Gastrocnemius medialis (tissue), 4 donors: ENCODE measurements at regions not wholly inside any gene's neighbourhood (a gene's known extent, or its start where the extent isn't known, plus 50 kb on each side); places are given as distances from the start of the nearest gene placed in this dataset.

ENCODE experiments used
- CTCF ChIP-seq, 5 experiments: fragments of 450-650 bp in 3 of 5; fragments of 200-600 bp in 2 of 5; sonication (generic) in 2 of 5; IDR thresholded peaks in 4 of 5; conservative IDR thresholded peaks in 1 of 5; 1 replicate in 4 of 5; 2 replicates in 1 of 5; pipeline ENCODE4 v1.5.1; 2016 to 2019; ENCODE audit warnings: antibody characterized with exemption in 5 of 5, mild to moderate bottlenecking in 3 of 5, moderate library complexity in 3 of 5
- POLR2A ChIP-seq, 2 donors: fragments of 450-650 bp; IDR thresholded peaks; one replicate each; pipeline ENCODE4 v1.6.1; 2017; ENCODE audit warnings: antibody characterized with exemption in 2 of 2, mild to moderate bottlenecking in 2 of 2, moderate library complexity in 2 of 2

- no peak for TF ChIP-seq CTCF (IDR thresholded peaks at IDR 0.05 in 4 of 5, conservative IDR thresholded peaks at IDR 0.05 in 1 of 5)
- TF ChIP-seq POLR2A (IDR thresholded peaks at IDR 0.05): no peak
These were observed 92.7 kb upstream of the BMP2 start for GRCh38 chr20:6674831-6675230.
